Breast epithelium (tissue), 3 donors: ENCODE measurements at regions not wholly inside any gene's neighbourhood (a gene's known extent, or its start where the extent isn't known, plus 50 kb on each side); places are given as distances from the start of the nearest gene placed in this dataset.

Experiments
- CTCF ChIP-seq, 3 donors: fragments of 450-650 bp; IDR thresholded peaks; one replicate each; pipeline ENCODE4 v1.5.1; 2016 to 2017; ENCODE audit warnings: antibody characterized with exemption in 3 of 3, mild to moderate bottlenecking in 3 of 3, moderate library complexity in 3 of 3
- POLR2A ChIP-seq: fragments of 450-650 bp; IDR thresholded peaks from one replicate; pipeline ENCODE4 v1.6.1; 2016; ENCODE audit warnings: antibody characterized with exemption, mild to moderate bottlenecking, moderate library complexity
- POLR2AphosphoS5 ChIP-seq, 3 donors: sonication (generic); formaldehyde crosslinking; IDR thresholded peaks; one replicate each; pipeline ENCODE4 v1.6.1; 2017; ENCODE audit warnings: antibody characterized with exemption in 3 of 3

GRCh38 chr1:95584315-95584714, 350.3 kb downstream of the RWDD3 start:
- TF ChIP-seq CTCF (IDR thresholded peaks at IDR 0.05), result no peak
- no peak for TF ChIP-seq POLR2A
- no peak for TF ChIP-seq POLR2AphosphoS5 (IDR thresholded peaks at IDR 0.05)
